ENCODE measurements at regions not wholly inside any gene's neighbourhood (a gene's known extent, or its start where the extent isn't known, plus 50 kb on each side); places are given as distances from the start of the nearest gene placed in this dataset.

DNA sequence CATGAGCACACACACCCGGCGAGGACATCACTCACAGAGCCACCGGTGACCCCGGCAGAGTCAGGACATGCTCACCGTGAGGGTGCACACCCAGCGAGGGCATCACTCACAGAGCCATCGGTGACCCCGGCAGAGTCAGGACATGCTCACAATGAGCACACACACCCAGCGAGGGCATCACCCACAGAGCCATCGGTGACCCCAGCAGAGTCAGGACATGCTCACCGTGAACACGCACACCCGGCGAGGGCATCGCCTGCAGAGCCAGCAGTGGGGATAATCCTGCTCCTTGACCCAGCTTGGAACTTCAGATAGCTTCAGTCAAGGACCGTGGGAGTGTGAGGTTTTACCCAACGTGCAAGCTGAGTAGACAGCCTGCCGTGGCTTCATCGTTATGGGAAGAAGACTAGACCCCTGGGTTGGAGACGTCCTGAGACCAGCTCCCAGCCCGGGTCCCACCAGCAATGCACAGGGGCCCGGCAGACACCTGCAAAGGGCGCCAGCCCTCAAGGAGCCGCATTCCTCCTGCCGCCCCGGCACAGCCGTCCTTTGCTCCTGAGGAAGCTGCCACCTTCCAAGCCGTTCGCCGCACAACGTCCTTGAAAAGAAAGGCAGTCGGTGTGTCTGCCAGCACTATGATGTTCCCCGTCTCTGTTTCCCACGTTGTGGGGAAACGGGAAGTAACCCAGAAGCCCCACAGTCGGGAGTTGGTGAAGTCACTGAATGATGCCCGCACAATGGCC is 192.3 kb downstream of the DLL1 start:
- TF ChIP-seq, protein P1, sequence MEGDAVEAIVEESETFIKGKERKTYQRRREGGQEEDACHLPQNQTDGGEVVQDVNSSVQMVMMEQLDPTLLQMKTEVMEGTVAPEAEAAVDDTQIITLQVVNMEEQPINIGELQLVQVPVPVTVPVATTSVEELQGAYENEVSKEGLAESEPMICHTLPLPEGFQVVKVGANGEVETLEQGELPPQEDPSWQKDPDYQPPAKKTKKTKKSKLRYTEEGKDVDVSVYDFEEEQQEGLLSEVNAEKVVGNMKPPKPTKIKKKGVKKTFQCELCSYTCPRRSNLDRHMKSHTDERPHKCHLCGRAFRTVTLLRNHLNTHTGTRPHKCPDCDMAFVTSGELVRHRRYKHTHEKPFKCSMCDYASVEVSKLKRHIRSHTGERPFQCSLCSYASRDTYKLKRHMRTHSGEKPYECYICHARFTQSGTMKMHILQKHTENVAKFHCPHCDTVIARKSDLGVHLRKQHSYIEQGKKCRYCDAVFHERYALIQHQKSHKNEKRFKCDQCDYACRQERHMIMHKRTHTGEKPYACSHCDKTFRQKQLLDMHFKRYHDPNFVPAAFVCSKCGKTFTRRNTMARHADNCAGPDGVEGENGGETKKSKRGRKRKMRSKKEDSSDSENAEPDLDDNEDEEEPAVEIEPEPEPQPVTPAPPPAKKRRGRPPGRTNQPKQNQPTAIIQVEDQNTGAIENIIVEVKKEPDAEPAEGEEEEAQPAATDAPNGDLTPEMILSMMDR (IDR thresholded peaks at IDR 0.05; ENCODE audit: extremely low read depth, insufficient read depth, missing control alignments) = no peak
- in situ Hi-C loops (cut with MboI; ENCODE audit: low pct_unique_long_range_greater_than_20kb, low sequenced_read_pairs, unreplicated experiment) = no loop called here
- no peak for DNase-seq (ENCODE audit: low spot score)

DNA sequence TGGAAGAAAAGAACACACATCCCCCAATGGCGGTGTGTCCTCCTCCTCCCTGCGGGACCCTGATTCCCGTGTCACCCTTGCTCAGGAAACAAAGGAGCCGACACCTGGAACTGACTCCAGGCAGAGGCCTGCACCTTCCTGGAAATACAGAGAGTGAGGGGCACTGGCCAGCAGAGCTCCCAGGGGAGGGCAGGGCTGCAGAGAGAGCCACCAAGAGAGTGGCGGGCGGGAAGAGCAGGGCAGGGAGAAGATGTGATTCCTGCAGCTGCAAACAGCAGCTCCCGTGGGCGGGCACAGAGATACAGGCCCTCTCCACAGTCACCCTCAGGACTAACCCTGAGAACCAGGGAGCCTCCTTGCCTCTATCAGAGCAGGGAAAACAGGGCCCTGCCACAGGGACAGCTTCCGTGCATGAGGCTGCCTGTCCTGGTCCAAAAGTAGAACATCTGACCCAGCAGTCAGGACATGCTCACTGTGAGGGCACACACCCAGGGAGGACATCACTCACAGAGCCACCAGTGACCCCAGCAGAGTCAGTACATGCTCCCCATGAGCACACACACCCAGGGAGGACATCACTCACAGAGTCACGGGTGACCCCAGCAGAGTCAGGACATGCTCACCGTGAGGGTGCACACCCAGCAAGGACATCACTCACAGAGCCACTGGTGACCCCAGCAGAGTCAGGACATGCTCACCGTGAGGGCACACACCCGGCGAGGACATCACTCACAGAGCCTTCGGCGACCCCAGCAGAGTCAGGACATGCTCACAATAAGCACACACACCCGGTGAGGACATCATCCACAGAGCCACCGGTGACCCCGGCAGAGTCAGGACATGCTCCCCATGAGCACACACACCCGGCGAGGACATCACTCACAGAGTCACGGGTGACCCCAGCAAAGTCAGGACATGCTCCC is 193.1 kb downstream of the DLL1 start:
- in situ Hi-C loops (cut with MboI; ENCODE audit: low pct_unique_long_range_greater_than_20kb, low sequenced_read_pairs, unreplicated experiment) = no loop called here

DNA sequence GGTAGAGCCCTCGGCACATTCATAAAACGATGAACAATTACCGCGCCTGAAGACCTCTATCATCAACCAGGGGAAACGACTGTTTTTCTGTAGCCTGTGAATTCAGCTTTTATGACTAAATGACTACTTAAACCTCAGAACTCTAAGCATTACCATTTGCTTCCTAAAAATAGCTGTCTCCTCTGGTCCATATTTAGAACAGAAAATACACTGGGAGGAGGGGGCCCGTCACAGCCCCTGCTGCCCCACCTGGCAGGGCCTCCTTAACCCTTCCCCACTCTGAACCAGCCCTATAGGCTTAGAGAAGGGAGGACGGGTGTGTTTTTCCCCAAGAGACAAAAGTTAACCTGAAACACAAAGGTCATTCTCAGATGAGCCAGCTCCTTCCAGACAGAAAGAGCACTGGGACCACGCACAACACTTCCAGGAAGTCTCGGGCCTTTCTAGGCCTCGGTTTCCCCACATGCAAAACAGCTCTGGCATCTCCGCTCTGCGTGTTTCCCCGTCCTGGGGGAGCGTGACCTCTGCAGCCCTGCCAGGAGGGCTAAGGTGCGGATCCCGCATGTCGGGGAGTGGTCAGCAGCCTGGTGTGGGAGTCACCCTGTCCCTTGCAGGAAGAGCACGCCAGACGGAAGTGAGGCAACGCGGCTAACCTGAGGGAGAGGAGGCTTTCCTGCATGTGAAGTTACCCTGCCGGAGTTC is 193.9 kb downstream of the DLL1 start:
- in situ Hi-C loops (cut with MboI; ENCODE audit: low pct_unique_long_range_greater_than_20kb, low sequenced_read_pairs, unreplicated experiment) = no loop called here
- TF ChIP-seq, protein P1 (IDR thresholded peaks at IDR 0.05; ENCODE audit: extremely low read depth, insufficient read depth, missing control alignments) = no peak
- DNase-seq (ENCODE audit: low spot score) = no peak

More for the DNA sequence above, 193.1 kb downstream of the DLL1 start:
- TF ChIP-seq, protein P1 (IDR thresholded peaks at IDR 0.05; ENCODE audit: extremely low read depth, insufficient read depth, missing control alignments) = no peak
- DNase-seq (ENCODE audit: low spot score) = no peak

DNA sequence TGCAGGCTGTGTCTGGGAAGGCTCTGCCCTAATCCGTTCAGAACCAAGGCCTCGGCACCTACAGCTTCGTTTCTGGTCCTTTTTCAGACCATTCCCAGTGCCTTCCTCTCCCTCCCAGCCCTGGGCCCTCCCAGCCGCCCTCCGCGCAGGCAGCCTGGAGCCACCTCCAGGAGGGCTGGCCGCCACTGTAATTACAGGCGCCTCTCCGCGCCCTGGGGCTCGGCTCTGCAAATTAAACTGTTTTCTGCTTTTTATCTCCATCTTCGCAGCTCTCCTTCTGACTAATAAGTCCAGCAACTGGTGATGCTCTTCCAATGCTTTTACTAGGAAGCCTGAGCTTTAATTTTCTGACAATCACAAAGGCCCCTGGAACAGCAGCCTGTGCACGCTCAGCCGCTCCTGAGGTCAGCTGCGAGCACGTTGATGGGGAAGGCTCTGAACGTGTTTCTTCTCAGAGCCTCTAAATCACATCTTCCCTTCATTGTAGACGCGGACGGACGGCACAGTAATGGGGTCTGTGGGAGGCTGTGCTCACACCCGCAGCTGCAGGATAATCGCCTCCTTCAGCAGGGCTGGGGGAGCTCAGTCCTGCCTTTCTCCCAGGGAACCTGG is 194.6 kb downstream of the DLL1 start:
- in situ Hi-C loops (cut with MboI; ENCODE audit: low pct_unique_long_range_greater_than_20kb, low sequenced_read_pairs, unreplicated experiment) = no loop called here
- no peak for DNase-seq (ENCODE audit: low spot score)

DNA sequence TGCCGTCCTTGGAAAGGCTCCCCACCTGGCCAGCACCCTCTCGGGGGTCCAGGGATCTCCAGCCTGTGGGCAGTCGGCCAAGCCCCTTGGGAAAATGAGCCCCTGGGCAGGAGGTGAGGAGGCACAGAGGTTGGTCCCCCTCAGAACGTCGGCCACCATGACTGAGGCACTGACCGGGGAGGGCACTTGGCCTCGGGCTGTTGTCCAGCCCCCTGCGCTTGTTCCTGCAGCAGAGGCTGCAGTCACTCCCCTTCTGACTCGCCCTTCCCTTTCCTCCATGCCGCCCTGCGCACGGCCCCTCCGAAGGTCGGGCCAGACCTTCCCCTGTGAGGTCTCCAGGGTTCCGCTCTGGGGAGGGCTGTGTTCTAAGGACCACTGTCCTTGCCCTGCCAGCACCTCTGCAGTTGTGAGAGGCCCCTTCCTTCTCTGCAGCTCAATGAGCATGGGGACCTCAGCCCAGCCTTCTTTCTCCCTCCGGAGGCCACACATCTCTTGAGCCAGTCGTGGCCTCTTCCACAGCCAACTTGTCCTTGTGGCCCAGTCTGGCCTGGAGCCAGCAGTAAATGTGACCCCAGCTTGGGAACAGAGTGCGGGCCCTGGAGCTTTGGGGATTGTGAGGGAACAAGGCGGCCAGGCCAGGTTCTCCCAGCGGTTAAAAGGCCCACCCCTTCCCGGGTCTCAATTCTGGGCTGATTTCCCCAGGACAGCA is 195.5 kb downstream of the DLL1 start:
- in situ Hi-C loops (cut with MboI; ENCODE audit: low pct_unique_long_range_greater_than_20kb, low sequenced_read_pairs, unreplicated experiment) = no loop called here

More for the DNA sequence above, 194.6 kb downstream of the DLL1 start:
- TF ChIP-seq, protein P1 (IDR thresholded peaks at IDR 0.05; ENCODE audit: extremely low read depth, insufficient read depth, missing control alignments) = no peak

More for the DNA sequence above, 195.5 kb downstream of the DLL1 start:
- TF ChIP-seq, protein P1 (IDR thresholded peaks at IDR 0.05; ENCODE audit: extremely low read depth, insufficient read depth, missing control alignments) = no peak
- no peak for DNase-seq (ENCODE audit: low spot score)

All from GM13977 (cell line).